Endodermal cell (in vitro differentiated cells): ENCODE measurements at regions not wholly inside any gene's neighbourhood (a gene's known extent, or its start where the extent isn't known, plus 50 kb on each side); places are given as distances from the start of the nearest gene placed in this dataset.
A peak's percentile ranks its signal among the peaks of the same experiment; 100 is the strongest.

Experiments used
- DNase-seq: peaks from one replicate; pipeline ENCODE4 v3.0.0-alpha.2; 2017
- H3K27ac ChIP-seq: 2 replicates; pipeline ENCODE4 v1.5.1; 2013; ENCODE audit warnings: mild to moderate bottlenecking, low read depth, low read length, moderate library complexity
- H3K27me3 ChIP-seq: 2 replicates; pipeline ENCODE4 v1.6.1; 2013; ENCODE audit warnings: mild to moderate bottlenecking, low read length, moderate library complexity; ENCODE audit not compliant: insufficient read depth, control insufficient read depth, poor library complexity, severe bottlenecking
- H3K36me3 ChIP-seq: 2 replicates; pipeline ENCODE4 v1.7.0; 2013; ENCODE audit warnings: mild to moderate bottlenecking, low read length, moderate library complexity; ENCODE audit not compliant: control insufficient read depth, insufficient read depth
- H3K4me1 ChIP-seq: one replicate; pipeline ENCODE4 v1.7.0; 2013; ENCODE audit warnings: low read length; ENCODE audit not compliant: control insufficient read depth, insufficient read depth
- H3K4me3 ChIP-seq: 2 replicates; pipeline ENCODE4 v1.5.1; 2013; ENCODE audit warnings: mild to moderate bottlenecking, low read length, moderate library complexity
- H3K9ac ChIP-seq: 2 replicates; pipeline ENCODE4 v1.6.1; 2013; ENCODE audit warnings: mild to moderate bottlenecking, low read length, moderate library complexity; ENCODE audit not compliant: poor library complexity, severe bottlenecking; ENCODE audit errors: extremely low read depth
- H3K9me3 ChIP-seq: 2 replicates; pipeline ENCODE4 v1.6.1; 2013; ENCODE audit warnings: mild to moderate bottlenecking, low read length, moderate library complexity; ENCODE audit not compliant: control insufficient read depth
- H3K27ac Mint-ChIP-seq: 2 replicates; pipeline ENCODE4 v1.8.0; 2020; ENCODE audit warnings: mixed read lengths
- H3K27me3 Mint-ChIP-seq: 2 replicates; pipeline ENCODE4 v1.8.0; 2021; ENCODE audit warnings: mild to moderate bottlenecking, mixed read lengths; ENCODE audit not compliant: insufficient read depth
- H3K36me3 Mint-ChIP-seq: 2 replicates; pipeline ENCODE4 v1.8.0; 2020; ENCODE audit warnings: low read depth, mixed read lengths
- H3K4me1 Mint-ChIP-seq: 2 replicates; pipeline ENCODE4 v1.8.0; 2020; ENCODE audit warnings: mixed read lengths
- H3K4me3 Mint-ChIP-seq: 2 replicates; pipeline ENCODE4 v1.8.0; 2020; ENCODE audit warnings: mild to moderate bottlenecking, moderate library complexity, mixed read lengths
- H3K9me3 Mint-ChIP-seq: 2 replicates; pipeline ENCODE4 v1.8.0; 2020; ENCODE audit warnings: mild to moderate bottlenecking, mixed read lengths
- CTCF ChIP-seq: fragments of 200-600 bp; sonication (generic); conservative IDR thresholded peaks from 2 replicates; pipeline ENCODE4 v1.5.0; 2021; ENCODE audit warnings: antibody characterized with exemption, mild to moderate bottlenecking
- WGBS, 2 experiments: methylation state at CpG; one replicate each; pipeline versions ENCODE4 v1.1.5 to v1.1.7; 2013; ENCODE audit warnings: missing lambda C conversion rate in 2 of 2, mixed read lengths in 1 of 2; ENCODE audit not compliant: insufficient coverage in 1 of 2, insufficient read length in 1 of 2; 5-methylcytosine and 5-hydroxymethylcytosine counted together

GRCh38 chr10:80945264-80945880 lies 407.7 kb downstream of the SH2D4B start:
- peaks cover 9% of the 10 kb centered on the region for H3K4me1 Mint-ChIP-seq
- peak; percentile 94 for TF ChIP-seq CTCF

GRCh38 chr10:80946073-80946472 lies 408.4 kb downstream of the SH2D4B start:
- peaks cover 3% of the 10 kb centered on the region for H3K4me1 ChIP-seq
- no peak for TF ChIP-seq CTCF
- no peak overlapping the region for H3K4me3 ChIP-seq
- Mint-ChIP-seq H3K36me3 (no peaks in the 10 kb centered on the region), H3K4me1 (peaks cover 9% of the 10 kb centered on the region), H3K4me3 (no peak overlapping the region), H3K9me3 (no peaks in the 10 kb centered on the region), H3K27me3 (no peaks in the 10 kb centered on the region), H3K27ac (no peak overlapping the region)
- H3K27ac ChIP-seq, result no peak overlapping the region
- no peak overlapping the region for H3K9ac ChIP-seq
- H3K9me3 ChIP-seq, result no peaks in the 10 kb centered on the region
- no peaks in the 10 kb centered on the region for H3K36me3 ChIP-seq
- H3K27me3 ChIP-seq, result no peaks in the 10 kb centered on the region
- DNase-seq, result no peak
- 88% methylated on average over 1 of the region's 1 CpG; no CpG with 5 or more reads in 1 of the 2 experiments for WGBS, 2 experiments

More at GRCh38 chr10:80945264-80945880, 407.7 kb downstream of the SH2D4B start:
- no peak overlapping the region for H3K27ac ChIP-seq
- H3K9me3 ChIP-seq, result no peaks in the 10 kb centered on the region
- H3K27me3 ChIP-seq, result no peaks in the 10 kb centered on the region
- Mint-ChIP-seq H3K27ac (no peak overlapping the region), H3K27me3 (no peaks in the 10 kb centered on the region), H3K9me3 (no peaks in the 10 kb centered on the region), H3K36me3 (no peaks in the 10 kb centered on the region), H3K4me3 (no peak overlapping the region)
- H3K4me3 ChIP-seq, result no peak overlapping the region
- DNase-seq, result peak; percentile 66
- peaks cover 3% of the 10 kb centered on the region for H3K4me1 ChIP-seq
- WGBS, 2 experiments, result 73% methylated on average over 1 of the region's 1 CpG; no CpG with 5 or more reads in 1 of the 2 experiments
- no peak overlapping the region for H3K9ac ChIP-seq
- H3K36me3 ChIP-seq, result no peaks in the 10 kb centered on the region

- peaks cover 3% of the 10 kb centered on the region for H3K4me1 ChIP-seq
- no peak for TF ChIP-seq CTCF
- Mint-ChIP-seq H3K9me3 (peaks cover 2% of the 10 kb centered on the region), H3K4me3 (no peak overlapping the region), H3K4me1 (peaks cover 9% of the 10 kb centered on the region), H3K36me3 (no peaks in the 10 kb centered on the region), H3K27me3 (no peaks in the 10 kb centered on the region), H3K27ac (no peak overlapping the region)
- WGBS, 2 experiments, result 92% methylated on average over 5 of the region's 5 CpGs
- H3K9me3 ChIP-seq, result peaks cover 7% of the 10 kb centered on the region
- H3K27me3 ChIP-seq, result no peaks in the 10 kb centered on the region
- DNase-seq, result no peak
- H3K4me3 ChIP-seq, result no peak overlapping the region
- no peaks in the 10 kb centered on the region for H3K36me3 ChIP-seq
- no peak overlapping the region for H3K9ac ChIP-seq
- no peak overlapping the region for H3K27ac ChIP-seq
Measured at GRCh38 chr10:80946957-80947726, 409.4 kb downstream of the SH2D4B start.
